Hepatocyte (in vitro differentiated cells): ENCODE measurements at regions not wholly inside any gene's neighbourhood (a gene's known extent, or its start where the extent isn't known, plus 50 kb on each side); places are given as distances from the start of the nearest gene placed in this dataset.

Experiments used
- EZH2 ChIP-seq: fragments of 200-600 bp; sonication (generic); IDR thresholded peaks from 2 replicates; pipeline ENCODE4 v1.6.1; 2016; ENCODE audit warnings: antibody characterized with exemption, mild to moderate bottlenecking, borderline replicate concordance
- EZH2phosphoT487 ChIP-seq: fragments of 200-600 bp; sonication (generic); IDR thresholded peaks from one replicate; pipeline ENCODE4 v1.6.1; 2018; ENCODE audit warnings: antibody characterized with exemption, mild to moderate bottlenecking, low read depth, moderate library complexity; ENCODE audit not compliant: unreplicated experiment, severe bottlenecking
- TF ChIP-seq, protein P1 (sequence below): fragments of 200-600 bp; sonication (generic); IDR thresholded peaks from 2 replicates; pipeline ENCODE4 v1.5.1; 2016; ENCODE audit warnings: antibody characterized with exemption, mild to moderate bottlenecking; ENCODE audit not compliant: poor library complexity

DNA sequence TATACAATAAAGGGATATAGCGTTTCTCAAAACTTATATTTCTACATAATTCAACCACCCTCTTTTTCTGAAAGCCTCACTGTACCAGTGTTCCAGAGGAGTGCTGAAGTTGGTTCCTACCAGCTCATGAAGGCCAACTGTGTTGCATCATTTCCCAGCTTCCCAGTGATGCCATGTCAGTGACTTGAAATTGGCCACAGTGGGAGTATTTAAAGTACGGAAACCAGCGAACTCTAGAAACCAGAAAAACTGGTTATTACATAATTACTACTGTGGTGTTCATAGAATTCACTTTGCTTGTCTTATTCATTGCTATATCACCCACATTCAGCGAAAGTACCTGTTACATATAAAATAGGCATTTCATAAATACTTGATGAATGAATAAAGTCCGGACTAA is 135.4 kb downstream of the GC start:
- TF ChIP-seq, protein P1, sequence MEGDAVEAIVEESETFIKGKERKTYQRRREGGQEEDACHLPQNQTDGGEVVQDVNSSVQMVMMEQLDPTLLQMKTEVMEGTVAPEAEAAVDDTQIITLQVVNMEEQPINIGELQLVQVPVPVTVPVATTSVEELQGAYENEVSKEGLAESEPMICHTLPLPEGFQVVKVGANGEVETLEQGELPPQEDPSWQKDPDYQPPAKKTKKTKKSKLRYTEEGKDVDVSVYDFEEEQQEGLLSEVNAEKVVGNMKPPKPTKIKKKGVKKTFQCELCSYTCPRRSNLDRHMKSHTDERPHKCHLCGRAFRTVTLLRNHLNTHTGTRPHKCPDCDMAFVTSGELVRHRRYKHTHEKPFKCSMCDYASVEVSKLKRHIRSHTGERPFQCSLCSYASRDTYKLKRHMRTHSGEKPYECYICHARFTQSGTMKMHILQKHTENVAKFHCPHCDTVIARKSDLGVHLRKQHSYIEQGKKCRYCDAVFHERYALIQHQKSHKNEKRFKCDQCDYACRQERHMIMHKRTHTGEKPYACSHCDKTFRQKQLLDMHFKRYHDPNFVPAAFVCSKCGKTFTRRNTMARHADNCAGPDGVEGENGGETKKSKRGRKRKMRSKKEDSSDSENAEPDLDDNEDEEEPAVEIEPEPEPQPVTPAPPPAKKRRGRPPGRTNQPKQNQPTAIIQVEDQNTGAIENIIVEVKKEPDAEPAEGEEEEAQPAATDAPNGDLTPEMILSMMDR, result no peak
- no peak for TF ChIP-seq EZH2phosphoT487
- no peak for TF ChIP-seq EZH2
